HG03354 (cell line): ENCODE measurements at regions not wholly inside any gene's neighbourhood (a gene's known extent, or its start where the extent isn't known, plus 50 kb on each side); places are given as distances from the start of the nearest gene placed in this dataset.

Experiments used
- ATAC-seq: cut with Tn5 transposase; IDR thresholded peaks from one replicate; pipeline ENCODE4 v1.9.1; 2021; ENCODE audit warnings: mild to moderate bottlenecking; ENCODE audit not compliant: unreplicated experiment, poor library complexity, severe bottlenecking

- no peak for ATAC-seq
Observed at GRCh38 chr1:90186506-90187322, 191.8 kb downstream of the ZNF326 start.

GRCh38 chr1:90176530-90176929 is 181.6 kb downstream of the ZNF326 start:
- ATAC-seq, result no peak

- no peak for ATAC-seq
Observed at GRCh38 chr1:90175490-90176167, 180.7 kb downstream of the ZNF326 start.

GRCh38 chr1:90174246-90174645 is 179.3 kb downstream of the ZNF326 start:
- no peak for ATAC-seq

GRCh38 chr1:90162216-90162615 is 167.3 kb downstream of the ZNF326 start:
- ATAC-seq, result no peak

- no peak for ATAC-seq
Observed at GRCh38 chr1:90161625-90162024, 166.7 kb downstream of the ZNF326 start.

- ATAC-seq, result no peak
Observed at GRCh38 chr1:90155721-90156487, 161.0 kb downstream of the ZNF326 start.

- ATAC-seq, result no peak
Observed at GRCh38 chr1:90154711-90155110, 159.8 kb downstream of the ZNF326 start.

GRCh38 chr1:90149101-90149500 is 154.2 kb downstream of the ZNF326 start:
- no peak for ATAC-seq

- ATAC-seq, result no peak
Observed at GRCh38 chr1:90147093-90147492, 152.2 kb downstream of the ZNF326 start.

GRCh38 chr1:90144820-90145219 is 149.9 kb downstream of the ZNF326 start:
- ATAC-seq, result no peak

GRCh38 chr1:90143591-90143990 is 148.7 kb downstream of the ZNF326 start:
- no peak for ATAC-seq

- no peak for ATAC-seq
Observed at GRCh38 chr1:90142697-90143096, 147.8 kb downstream of the ZNF326 start.

GRCh38 chr1:90139837-90140236 is 144.9 kb downstream of the ZNF326 start:
- no peak for ATAC-seq

- no peak for ATAC-seq
Observed at GRCh38 chr1:90135286-90135685, 140.4 kb downstream of the ZNF326 start.

- ATAC-seq, result no peak
Observed at GRCh38 chr1:90134175-90134955, 139.5 kb downstream of the ZNF326 start.

GRCh38 chr1:90133133-90133532 is 138.2 kb downstream of the ZNF326 start:
- ATAC-seq, result no peak

- no peak for ATAC-seq
Observed at GRCh38 chr1:90132306-90132705, 137.4 kb downstream of the ZNF326 start.

- ATAC-seq, result peak; percentile 66
Observed at GRCh38 chr1:90127288-90127953, 132.5 kb downstream of the ZNF326 start.
